ENCODE measurements at regions not wholly inside any gene's neighbourhood (a gene's known extent, or its start where the extent isn't known, plus 50 kb on each side); places are given as distances from the start of the nearest gene placed in this dataset.

- no peak for DNase-seq (ENCODE audit: low spot score)
Observed at GRCh38 chr10:33414841-33415240, 80.4 kb upstream of the NRP1 start.

- no peak for DNase-seq (ENCODE audit: low spot score)
Observed at GRCh38 chr10:33412653-33413361, 78.3 kb upstream of the NRP1 start.

GRCh38 chr10:33412241-33412640, 77.8 kb upstream of the NRP1 start:
- no peak for DNase-seq (ENCODE audit: low spot score)

- no peak for DNase-seq (ENCODE audit: low spot score)
Observed at GRCh38 chr10:33410860-33411234, 76.4 kb upstream of the NRP1 start.

GRCh38 chr10:33410096-33410859, 75.8 kb upstream of the NRP1 start:
- no peak for DNase-seq (ENCODE audit: low spot score)

- DNase-seq (ENCODE audit: low spot score): no peak
Observed at GRCh38 chr10:33406596-33406995, 72.1 kb upstream of the NRP1 start.

- DNase-seq (ENCODE audit: low spot score): no peak
Observed at GRCh38 chr10:33402220-33403073, 68.0 kb upstream of the NRP1 start.

GRCh38 chr10:33401300-33401699, 66.8 kb upstream of the NRP1 start:
- no peak for DNase-seq (ENCODE audit: low spot score)

GRCh38 chr10:33398796-33399195, 64.3 kb upstream of the NRP1 start:
- DNase-seq (ENCODE audit: low spot score): no peak

- no peak for DNase-seq (ENCODE audit: low spot score)
Observed at GRCh38 chr10:33396938-33397337, 62.5 kb upstream of the NRP1 start.

- DNase-seq (ENCODE audit: low spot score): no peak
Observed at GRCh38 chr10:33396279-33396678, 61.8 kb upstream of the NRP1 start.

GRCh38 chr10:33395201-33395600, 60.7 kb upstream of the NRP1 start:
- no peak for DNase-seq (ENCODE audit: low spot score)

GRCh38 chr10:33392706-33393105, 58.2 kb upstream of the NRP1 start:
- DNase-seq (ENCODE audit: low spot score): no peak

- no peak for DNase-seq (ENCODE audit: low spot score)
Observed at GRCh38 chr10:33391611-33392465, 57.4 kb upstream of the NRP1 start.

GRCh38 chr10:33390046-33390445, 55.6 kb upstream of the NRP1 start:
- no peak for DNase-seq (ENCODE audit: low spot score)

GRCh38 chr10:33388785-33389184, 54.3 kb upstream of the NRP1 start:
- no peak for DNase-seq (ENCODE audit: low spot score)

GRCh38 chr10:33388382-33388781, 53.9 kb upstream of the NRP1 start:
- DNase-seq (ENCODE audit: low spot score): no peak

GRCh38 chr10:33387720-33388119, 53.3 kb upstream of the NRP1 start:
- no peak for DNase-seq (ENCODE audit: low spot score)

- no peak for DNase-seq (ENCODE audit: low spot score)
Observed at GRCh38 chr10:33386926-33387325, 52.5 kb upstream of the NRP1 start.

GRCh38 chr10:33385686-33386085, 51.2 kb upstream of the NRP1 start:
- no peak for DNase-seq (ENCODE audit: low spot score)

GRCh38 chr10:33385015-33385414, 50.5 kb upstream of the NRP1 start:
- no peak for DNase-seq (ENCODE audit: low spot score)
